SH-SY5Y (cell line): ENCODE measurements at regions not wholly inside any gene's neighbourhood (a gene's known extent, or its start where the extent isn't known, plus 50 kb on each side); places are given as distances from the start of the nearest gene placed in this dataset.

Experiments used
- GATA2 ChIP-seq: IDR thresholded peaks from 2 replicates; pipeline ENCODE4 v1.6.1; 2011; ENCODE audit warnings: mild to moderate bottlenecking, low read depth, low read length
- GATA3 ChIP-seq: IDR thresholded peaks from 2 replicates; pipeline ENCODE4 v1.6.1; 2011; ENCODE audit warnings: low read depth, mild to moderate bottlenecking, low read length, moderate library complexity

GRCh38 chr2:220932041-220932440, 640.1 kb downstream of the EPHA4 start:
- no peak for TF ChIP-seq GATA2
- TF ChIP-seq GATA3 = no peak
